ENCODE measurements at regions not wholly inside any gene's neighbourhood (a gene's known extent, or its start where the extent isn't known, plus 50 kb on each side); places are given as distances from the start of the nearest gene placed in this dataset.

- Histone ChIP-seq H3K27me3 (ENCODE audit: insufficient read depth, low read length, poor library complexity, severe bottlenecking) (no peaks in the 10 kb centered on the region), H3K9me2 (replicated peaks; ENCODE audit: low read depth, low read length) (no peaks in the 10 kb centered on the region), H3K4me1 (ENCODE audit: insufficient read depth, low read length, poor library complexity, severe bottlenecking) (no peaks in the 10 kb centered on the region), H3K36me3 (ENCODE audit: insufficient read depth, low read length) (no peaks in the 10 kb centered on the region), H3K9me3 (ENCODE audit: insufficient read depth, low read depth, low read length) (no peaks in the 10 kb centered on the region), H3K79me2 (ENCODE audit: insufficient read depth, low read length) (no peaks in the 10 kb centered on the region), H2AFZ (ENCODE audit: low read length) (no peak overlapping the region), H3K9ac (ENCODE audit: low read depth, low read length, poor library complexity, severe bottlenecking) (no peak overlapping the region), H3F3A (ENCODE audit: low read depth) (no peaks in the 10 kb centered on the region), H3K4me2 (ENCODE audit: low read depth, low read length, poor library complexity, severe bottlenecking) (no peak overlapping the region), H3K4me3 (ENCODE audit: low read length, poor library complexity, severe bottlenecking) (no peak overlapping the region), H4K20me1 (ENCODE audit: insufficient read depth, low read length, poor library complexity, severe bottlenecking) (no peaks in the 10 kb centered on the region)
- TF ChIP-seq EZH2phosphoT487 (IDR thresholded peaks at IDR 0.05; ENCODE audit: borderline replicate concordance): no peak
Measured at GRCh38 chr1:29959356-29959755, 723.0 kb downstream of the PTPRU start.

DNA sequence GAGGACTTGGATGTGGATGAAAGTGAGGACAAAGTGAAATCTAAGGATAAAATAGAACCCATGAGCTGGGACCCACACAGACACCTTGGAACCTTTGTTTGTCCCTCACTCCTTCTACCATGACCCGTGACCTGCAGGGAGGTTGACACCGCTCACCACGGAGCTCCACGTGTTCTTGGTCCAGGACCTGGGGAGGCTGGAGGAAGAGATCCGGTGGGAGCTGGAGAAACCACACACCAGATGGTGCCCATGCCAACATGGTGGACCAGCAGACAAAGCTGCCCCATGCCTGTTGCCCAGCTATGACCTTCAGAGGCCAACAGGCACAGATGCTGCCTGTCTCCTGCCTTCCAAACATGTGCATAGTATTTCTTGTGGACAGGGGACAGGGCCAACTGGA is 721.9 kb downstream of the PTPRU start:
- H3K9ac ChIP-seq (ENCODE audit: low read depth, low read length, poor library complexity, severe bottlenecking): no peak overlapping the region
- TF ChIP-seq, protein P1, sequence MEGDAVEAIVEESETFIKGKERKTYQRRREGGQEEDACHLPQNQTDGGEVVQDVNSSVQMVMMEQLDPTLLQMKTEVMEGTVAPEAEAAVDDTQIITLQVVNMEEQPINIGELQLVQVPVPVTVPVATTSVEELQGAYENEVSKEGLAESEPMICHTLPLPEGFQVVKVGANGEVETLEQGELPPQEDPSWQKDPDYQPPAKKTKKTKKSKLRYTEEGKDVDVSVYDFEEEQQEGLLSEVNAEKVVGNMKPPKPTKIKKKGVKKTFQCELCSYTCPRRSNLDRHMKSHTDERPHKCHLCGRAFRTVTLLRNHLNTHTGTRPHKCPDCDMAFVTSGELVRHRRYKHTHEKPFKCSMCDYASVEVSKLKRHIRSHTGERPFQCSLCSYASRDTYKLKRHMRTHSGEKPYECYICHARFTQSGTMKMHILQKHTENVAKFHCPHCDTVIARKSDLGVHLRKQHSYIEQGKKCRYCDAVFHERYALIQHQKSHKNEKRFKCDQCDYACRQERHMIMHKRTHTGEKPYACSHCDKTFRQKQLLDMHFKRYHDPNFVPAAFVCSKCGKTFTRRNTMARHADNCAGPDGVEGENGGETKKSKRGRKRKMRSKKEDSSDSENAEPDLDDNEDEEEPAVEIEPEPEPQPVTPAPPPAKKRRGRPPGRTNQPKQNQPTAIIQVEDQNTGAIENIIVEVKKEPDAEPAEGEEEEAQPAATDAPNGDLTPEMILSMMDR (conservative IDR thresholded peaks at IDR 0.05; ENCODE audit: low read length): no peak
- TF ChIP-seq EZH2phosphoT487 (IDR thresholded peaks at IDR 0.05; ENCODE audit: borderline replicate concordance): no peak

DNA sequence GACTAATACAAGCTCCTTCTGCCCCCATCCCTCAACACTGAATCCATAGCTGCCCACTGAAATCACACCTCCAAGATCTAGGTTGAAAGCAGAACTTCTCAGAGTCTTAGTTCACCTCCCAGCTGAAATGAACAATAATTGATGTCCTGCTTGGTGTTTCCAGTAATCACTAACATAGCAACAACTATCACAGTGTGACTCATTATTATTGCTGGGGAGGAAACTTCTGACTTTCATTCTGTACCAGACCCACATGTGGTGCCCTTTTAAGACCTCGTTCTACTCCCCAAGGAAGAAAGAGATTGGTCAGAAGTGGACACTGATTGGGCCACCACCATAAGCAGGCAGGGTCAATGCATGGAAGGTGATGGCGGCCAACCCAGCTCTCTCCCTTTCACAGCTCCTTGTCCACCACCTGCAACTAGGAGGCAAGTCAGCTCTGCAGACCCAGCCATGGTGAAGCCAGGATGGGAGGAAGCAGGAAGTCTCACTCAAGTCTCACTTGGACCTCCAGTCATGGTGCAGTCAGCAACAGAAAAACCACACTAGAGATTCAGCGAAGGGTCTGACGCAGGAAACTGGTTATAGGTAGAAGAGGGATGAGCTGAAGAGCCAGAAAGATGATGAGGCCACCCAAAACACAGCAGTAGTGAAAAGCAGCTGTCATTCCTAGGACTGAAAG is 720.2 kb downstream of the PTPRU start:
- Histone ChIP-seq H3K9me2 (replicated peaks; ENCODE audit: low read depth, low read length) (no peaks in the 10 kb centered on the region), H3K27me3 (ENCODE audit: insufficient read depth, low read length, poor library complexity, severe bottlenecking) (no peaks in the 10 kb centered on the region), H3K9ac (ENCODE audit: low read depth, low read length, poor library complexity, severe bottlenecking) (no peak overlapping the region), H4K20me1 (ENCODE audit: insufficient read depth, low read length, poor library complexity, severe bottlenecking) (no peaks in the 10 kb centered on the region), H3K79me2 (ENCODE audit: insufficient read depth, low read length) (no peaks in the 10 kb centered on the region), H3K9me3 (ENCODE audit: insufficient read depth, low read depth, low read length) (no peaks in the 10 kb centered on the region), H3K4me3 (ENCODE audit: low read length, poor library complexity, severe bottlenecking) (no peak overlapping the region), H2AFZ (ENCODE audit: low read length) (no peak overlapping the region), H3K4me1 (ENCODE audit: insufficient read depth, low read length, poor library complexity, severe bottlenecking) (no peaks in the 10 kb centered on the region), H3K36me3 (ENCODE audit: insufficient read depth, low read length) (no peaks in the 10 kb centered on the region), H3F3A (ENCODE audit: low read depth) (no peaks in the 10 kb centered on the region), H3K4me2 (ENCODE audit: low read depth, low read length, poor library complexity, severe bottlenecking) (no peak overlapping the region)
- TF ChIP-seq, protein P1 (conservative IDR thresholded peaks at IDR 0.05; ENCODE audit: low read length): no peak
- no peak for TF ChIP-seq EZH2phosphoT487 (IDR thresholded peaks at IDR 0.05; ENCODE audit: borderline replicate concordance)

More for the DNA sequence above, 721.9 kb downstream of the PTPRU start:
- Histone ChIP-seq H3F3A (ENCODE audit: low read depth) (no peaks in the 10 kb centered on the region), H3K4me3 (ENCODE audit: low read length, poor library complexity, severe bottlenecking) (no peak overlapping the region), H3K9me2 (replicated peaks; ENCODE audit: low read depth, low read length) (no peaks in the 10 kb centered on the region), H4K20me1 (ENCODE audit: insufficient read depth, low read length, poor library complexity, severe bottlenecking) (no peaks in the 10 kb centered on the region), H3K36me3 (ENCODE audit: insufficient read depth, low read length) (no peaks in the 10 kb centered on the region), H3K79me2 (ENCODE audit: insufficient read depth, low read length) (no peaks in the 10 kb centered on the region), H2AFZ (ENCODE audit: low read length) (no peak overlapping the region), H3K9me3 (ENCODE audit: insufficient read depth, low read depth, low read length) (no peaks in the 10 kb centered on the region), H3K27me3 (ENCODE audit: insufficient read depth, low read length, poor library complexity, severe bottlenecking) (no peaks in the 10 kb centered on the region), H3K4me2 (ENCODE audit: low read depth, low read length, poor library complexity, severe bottlenecking) (no peak overlapping the region), H3K4me1 (ENCODE audit: insufficient read depth, low read length, poor library complexity, severe bottlenecking) (no peaks in the 10 kb centered on the region)

- Histone ChIP-seq H3K4me3 (ENCODE audit: low read length, poor library complexity, severe bottlenecking) (no peak overlapping the region), H3K36me3 (ENCODE audit: insufficient read depth, low read length) (no peaks in the 10 kb centered on the region), H2AFZ (ENCODE audit: low read length) (no peak overlapping the region), H3F3A (ENCODE audit: low read depth) (no peaks in the 10 kb centered on the region), H3K79me2 (ENCODE audit: insufficient read depth, low read length) (no peaks in the 10 kb centered on the region), H3K9ac (ENCODE audit: low read depth, low read length, poor library complexity, severe bottlenecking) (no peak overlapping the region), H4K20me1 (ENCODE audit: insufficient read depth, low read length, poor library complexity, severe bottlenecking) (no peaks in the 10 kb centered on the region), H3K9me2 (replicated peaks; ENCODE audit: low read depth, low read length) (no peaks in the 10 kb centered on the region), H3K4me2 (ENCODE audit: low read depth, low read length, poor library complexity, severe bottlenecking) (no peak overlapping the region), H3K4me1 (ENCODE audit: insufficient read depth, low read length, poor library complexity, severe bottlenecking) (no peaks in the 10 kb centered on the region), H3K27me3 (ENCODE audit: insufficient read depth, low read length, poor library complexity, severe bottlenecking) (no peaks in the 10 kb centered on the region), H3K9me3 (ENCODE audit: insufficient read depth, low read depth, low read length) (no peaks in the 10 kb centered on the region)
- TF ChIP-seq EZH2phosphoT487 (IDR thresholded peaks at IDR 0.05; ENCODE audit: borderline replicate concordance): no peak
- TF ChIP-seq, protein P1 (conservative IDR thresholded peaks at IDR 0.05; ENCODE audit: low read length): no peak
Measured at GRCh38 chr1:29954591-29954990, 718.3 kb downstream of the PTPRU start.
